HL-60 (cell line): ENCODE measurements at regions not wholly inside any gene's neighbourhood (a gene's known extent, or its start where the extent isn't known, plus 50 kb on each side); places are given as distances from the start of the nearest gene placed in this dataset.

ENCODE experiments used
- DNase-seq, 2 experiments: peaks; one replicate each; pipeline ENCODE4 v3.0.0-alpha.2; 2010 to 2020; ENCODE audit warnings: low read depth in 1 of 2, low spot score in 1 of 2
- H3K27ac ChIP-seq: fragments of 250-450 bp; sonication (Bioruptor Pico); replicated peaks from 2 replicates; pipeline ENCODE4 v1.5.1; 2020; ENCODE audit warnings: mild to moderate bottlenecking, moderate library complexity
- H3K27me3 ChIP-seq: fragments of 250-450 bp; sonication (Bioruptor Pico); 2 replicates; pipeline ENCODE4 v1.5.1; 2021; ENCODE audit warnings: mild to moderate bottlenecking, moderate library complexity; ENCODE audit not compliant: insufficient read depth, poor library complexity, severe bottlenecking
- H3K4me3 ChIP-seq: replicated peaks from 2 replicates; pipeline ENCODE4 v1.5.1; 2011; ENCODE audit warnings: mild to moderate bottlenecking, control low read depth, low read length; ENCODE audit not compliant: insufficient read depth
- GABPA ChIP-seq: IDR thresholded peaks from 2 replicates; pipeline ENCODE4 v1.6.1; 2012; ENCODE audit warnings: low read depth
- POLR2AphosphoS5 ChIP-seq: IDR thresholded peaks from 2 replicates; pipeline ENCODE4 v1.6.1; 2012; ENCODE audit warnings: low read depth
- SPI1 ChIP-seq: IDR thresholded peaks from 2 replicates; pipeline ENCODE4 v1.6.1; 2012; ENCODE audit warnings: low read depth, mild to moderate bottlenecking, borderline replicate concordance
- TF ChIP-seq, protein P1 (sequence below): IDR thresholded peaks from one replicate; pipeline ENCODE4 v1.5.1; 2011; ENCODE audit warnings: low read length, control low read depth, inconsistent platforms; ENCODE audit not compliant: insufficient read depth
- TF ChIP-seq, protein P2 (sequence below): IDR thresholded peaks from 2 replicates; pipeline ENCODE4 v1.6.1; 2012; ENCODE audit warnings: low read depth; ENCODE audit not compliant: insufficient replicate concordance

DNA sequence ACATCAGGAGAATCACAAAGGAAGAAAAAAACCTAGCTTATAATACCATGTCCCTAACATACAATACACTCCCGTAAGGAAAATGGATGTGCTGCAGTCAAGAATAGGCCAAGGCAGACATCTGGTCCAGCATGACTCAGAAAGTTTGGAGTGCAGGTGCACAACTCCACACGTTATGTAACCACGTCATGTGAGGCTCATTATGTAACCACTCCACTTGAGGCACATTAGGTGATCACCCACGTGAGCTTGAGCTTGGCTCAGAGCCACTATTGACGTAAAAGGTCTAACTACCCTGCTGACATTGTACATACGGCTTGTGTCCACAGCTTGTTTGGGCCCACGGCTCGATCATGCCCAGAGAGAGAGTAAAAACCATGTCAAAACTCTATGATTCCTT, 99.8 kb upstream of the C1orf21 start:
- no peak for TF ChIP-seq SPI1
- Histone ChIP-seq H3K4me3 (no peak overlapping the region), H3K27ac (no peak overlapping the region), H3K27me3 (no peaks in the 10 kb centered on the region)
- no peak for DNase-seq

DNA sequence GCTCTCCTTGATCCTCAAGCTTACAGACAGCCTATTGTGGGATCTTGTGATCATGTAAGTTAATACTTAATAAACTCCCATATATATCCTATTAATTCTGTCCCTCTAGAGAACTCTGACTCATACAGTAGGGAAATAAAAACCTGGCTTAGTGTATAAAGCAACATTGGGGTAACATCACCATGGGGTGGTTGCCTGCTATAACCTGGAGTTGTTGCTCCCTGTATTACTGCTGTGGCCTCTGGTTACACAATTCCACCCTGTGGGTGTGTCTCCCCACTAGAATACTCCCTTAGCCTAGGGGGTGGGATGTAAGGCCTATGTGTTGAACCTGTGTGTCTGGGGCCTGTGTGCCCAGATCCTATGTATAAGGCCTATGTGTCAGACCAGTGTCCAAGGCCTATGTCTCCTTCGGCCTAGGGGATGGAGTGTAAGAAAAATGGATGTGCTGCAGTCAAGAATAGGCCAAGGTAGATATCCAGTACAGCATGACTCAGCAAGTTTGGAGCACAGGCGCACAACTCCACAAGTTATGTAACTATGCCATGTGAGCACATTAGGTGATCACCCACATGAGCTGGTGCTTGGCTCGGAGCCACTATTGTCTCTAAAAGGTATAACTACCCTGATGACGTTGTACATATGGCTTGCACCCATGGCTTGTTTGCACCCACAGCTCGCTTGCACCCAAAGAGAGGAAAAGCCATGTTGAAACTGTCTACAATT, 96.8 kb upstream of the C1orf21 start:
- Histone ChIP-seq H3K27ac (no peak overlapping the region), H3K4me3 (no peak overlapping the region), H3K27me3 (no peaks in the 10 kb centered on the region)
- no peak for DNase-seq
- TF ChIP-seq POLR2AphosphoS5 (no peak), SPI1 (no peak), GABPA (no peak)
- TF ChIP-seq, protein P1, sequence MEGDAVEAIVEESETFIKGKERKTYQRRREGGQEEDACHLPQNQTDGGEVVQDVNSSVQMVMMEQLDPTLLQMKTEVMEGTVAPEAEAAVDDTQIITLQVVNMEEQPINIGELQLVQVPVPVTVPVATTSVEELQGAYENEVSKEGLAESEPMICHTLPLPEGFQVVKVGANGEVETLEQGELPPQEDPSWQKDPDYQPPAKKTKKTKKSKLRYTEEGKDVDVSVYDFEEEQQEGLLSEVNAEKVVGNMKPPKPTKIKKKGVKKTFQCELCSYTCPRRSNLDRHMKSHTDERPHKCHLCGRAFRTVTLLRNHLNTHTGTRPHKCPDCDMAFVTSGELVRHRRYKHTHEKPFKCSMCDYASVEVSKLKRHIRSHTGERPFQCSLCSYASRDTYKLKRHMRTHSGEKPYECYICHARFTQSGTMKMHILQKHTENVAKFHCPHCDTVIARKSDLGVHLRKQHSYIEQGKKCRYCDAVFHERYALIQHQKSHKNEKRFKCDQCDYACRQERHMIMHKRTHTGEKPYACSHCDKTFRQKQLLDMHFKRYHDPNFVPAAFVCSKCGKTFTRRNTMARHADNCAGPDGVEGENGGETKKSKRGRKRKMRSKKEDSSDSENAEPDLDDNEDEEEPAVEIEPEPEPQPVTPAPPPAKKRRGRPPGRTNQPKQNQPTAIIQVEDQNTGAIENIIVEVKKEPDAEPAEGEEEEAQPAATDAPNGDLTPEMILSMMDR: no peak
- TF ChIP-seq, protein P2, sequence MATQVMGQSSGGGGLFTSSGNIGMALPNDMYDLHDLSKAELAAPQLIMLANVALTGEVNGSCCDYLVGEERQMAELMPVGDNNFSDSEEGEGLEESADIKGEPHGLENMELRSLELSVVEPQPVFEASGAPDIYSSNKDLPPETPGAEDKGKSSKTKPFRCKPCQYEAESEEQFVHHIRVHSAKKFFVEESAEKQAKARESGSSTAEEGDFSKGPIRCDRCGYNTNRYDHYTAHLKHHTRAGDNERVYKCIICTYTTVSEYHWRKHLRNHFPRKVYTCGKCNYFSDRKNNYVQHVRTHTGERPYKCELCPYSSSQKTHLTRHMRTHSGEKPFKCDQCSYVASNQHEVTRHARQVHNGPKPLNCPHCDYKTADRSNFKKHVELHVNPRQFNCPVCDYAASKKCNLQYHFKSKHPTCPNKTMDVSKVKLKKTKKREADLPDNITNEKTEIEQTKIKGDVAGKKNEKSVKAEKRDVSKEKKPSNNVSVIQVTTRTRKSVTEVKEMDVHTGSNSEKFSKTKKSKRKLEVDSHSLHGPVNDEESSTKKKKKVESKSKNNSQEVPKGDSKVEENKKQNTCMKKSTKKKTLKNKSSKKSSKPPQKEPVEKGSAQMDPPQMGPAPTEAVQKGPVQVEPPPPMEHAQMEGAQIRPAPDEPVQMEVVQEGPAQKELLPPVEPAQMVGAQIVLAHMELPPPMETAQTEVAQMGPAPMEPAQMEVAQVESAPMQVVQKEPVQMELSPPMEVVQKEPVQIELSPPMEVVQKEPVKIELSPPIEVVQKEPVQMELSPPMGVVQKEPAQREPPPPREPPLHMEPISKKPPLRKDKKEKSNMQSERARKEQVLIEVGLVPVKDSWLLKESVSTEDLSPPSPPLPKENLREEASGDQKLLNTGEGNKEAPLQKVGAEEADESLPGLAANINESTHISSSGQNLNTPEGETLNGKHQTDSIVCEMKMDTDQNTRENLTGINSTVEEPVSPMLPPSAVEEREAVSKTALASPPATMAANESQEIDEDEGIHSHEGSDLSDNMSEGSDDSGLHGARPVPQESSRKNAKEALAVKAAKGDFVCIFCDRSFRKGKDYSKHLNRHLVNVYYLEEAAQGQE: no peak

DNA sequence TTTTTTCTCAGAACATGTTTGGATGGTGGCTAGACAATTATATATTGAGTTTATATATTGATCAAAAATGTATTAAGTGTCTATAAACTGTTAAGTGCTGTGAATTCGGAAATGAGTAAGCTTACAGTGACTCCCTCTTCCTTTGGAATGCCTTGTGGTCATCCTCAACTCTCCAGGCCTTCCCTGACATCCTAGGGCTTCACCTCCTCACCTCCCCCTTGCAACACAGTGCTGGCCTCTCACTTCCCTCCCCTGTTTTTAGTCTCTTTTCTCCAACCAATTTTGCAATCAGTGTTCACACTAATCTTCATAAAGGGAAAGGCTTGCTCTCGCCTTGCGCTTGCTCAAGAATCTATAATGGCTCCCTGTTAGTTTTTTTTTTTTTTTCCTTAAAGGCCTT, 95.1 kb upstream of the C1orf21 start:
- H3K27me3 ChIP-seq: no peaks in the 10 kb centered on the region
- no peak overlapping the region for H3K27ac ChIP-seq
- no peak overlapping the region for H3K4me3 ChIP-seq
- no peak for DNase-seq
- TF ChIP-seq, protein P1: no peak
- no peak for TF ChIP-seq SPI1
- TF ChIP-seq, protein P2: no peak
- no peak for TF ChIP-seq GABPA
- no peak for TF ChIP-seq POLR2AphosphoS5

DNA sequence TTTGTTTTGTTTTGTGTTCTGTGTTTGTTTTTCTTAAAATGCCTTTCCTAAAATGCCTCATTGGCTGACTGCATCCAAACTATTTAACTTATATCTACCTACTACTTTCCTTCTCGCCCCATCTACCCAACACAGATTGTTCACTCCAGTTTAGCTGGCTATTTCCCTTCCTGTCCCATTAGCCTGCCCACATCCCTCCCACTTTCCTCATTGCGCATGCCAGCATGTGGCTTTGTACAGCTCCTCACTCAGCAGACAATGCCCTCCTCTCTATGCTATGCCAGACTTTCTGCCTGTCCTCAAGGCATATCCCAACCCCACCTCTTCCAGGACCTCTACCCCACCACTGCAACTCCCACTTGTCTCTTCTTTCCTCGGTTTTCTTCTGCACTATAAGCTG, 94.7 kb upstream of the C1orf21 start:
- H3K27ac ChIP-seq: no peak overlapping the region
- TF ChIP-seq, protein P1: no peak
- no peak for TF ChIP-seq POLR2AphosphoS5
- no peak for TF ChIP-seq SPI1
- TF ChIP-seq, protein P2: no peak
- no peak for TF ChIP-seq GABPA
- no peak overlapping the region for H3K4me3 ChIP-seq
- no peak for DNase-seq
- peaks cover 2% of the 10 kb centered on the region for H3K27me3 ChIP-seq
